Stimulated activated CD8-positive, alpha-beta memory T cell treated with anti-CD3 and anti-CD28 coated beads, Interleukin-12 subunit alpha, Interleukin-12 subunit beta, amount 100 ng/mL, for 4 hours (primary cell): ENCODE measurements at regions not wholly inside any gene's neighbourhood (a gene's known extent, or its start where the extent isn't known, plus 50 kb on each side); places are given as distances from the start of the nearest gene placed in this dataset.

Experiments
- DNase-seq: peaks from one replicate; pipeline ENCODE4 v3.0.0-alpha.2; 2020; ENCODE audit warnings: low read depth

DNA sequence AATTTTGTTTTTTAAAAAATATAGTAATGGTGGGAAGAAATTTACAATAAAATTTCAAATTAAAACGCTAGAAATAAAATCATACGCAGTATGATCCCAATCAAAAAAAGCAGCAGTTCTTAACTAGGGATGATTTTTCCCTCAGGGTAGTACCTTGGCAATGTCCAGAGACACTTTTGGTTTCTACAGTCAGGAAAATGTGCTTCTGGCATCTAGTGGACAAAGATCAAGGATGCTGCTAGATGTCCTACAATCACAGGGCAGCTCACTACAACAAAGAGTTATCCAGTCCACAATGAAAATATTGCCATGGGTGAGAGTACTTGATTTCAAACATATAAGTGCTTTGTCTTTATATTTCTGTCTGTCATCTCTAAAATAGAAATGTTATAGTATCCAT, 400.2 kb upstream of the SGCD start:
- no peak for DNase-seq

GRCh38 chr5:155929112-155929511, 397.9 kb upstream of the SGCD start:
- no peak for DNase-seq

DNA sequence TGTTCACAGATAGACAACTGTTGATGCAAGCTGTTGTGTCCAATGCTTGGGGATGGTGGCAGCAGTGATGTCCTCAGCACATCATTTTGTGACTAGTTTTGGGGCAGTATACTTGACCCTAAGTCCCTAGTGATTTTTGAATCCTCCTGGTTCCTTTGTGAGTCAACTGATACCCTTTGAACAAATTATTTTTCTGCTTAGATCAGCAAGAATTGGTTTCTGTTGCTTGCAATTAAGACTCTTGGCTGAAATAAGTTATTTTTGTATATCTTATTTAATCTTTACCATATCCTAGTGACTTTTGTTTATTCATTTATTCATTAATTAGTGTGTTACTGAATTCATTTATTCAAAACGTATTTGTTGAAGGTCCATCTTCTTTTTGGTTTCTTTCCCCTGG, 392.0 kb upstream of the SGCD start:
- no peak for DNase-seq

GRCh38 chr5:155935723-155936122, 391.2 kb upstream of the SGCD start:
- no peak for DNase-seq

DNA sequence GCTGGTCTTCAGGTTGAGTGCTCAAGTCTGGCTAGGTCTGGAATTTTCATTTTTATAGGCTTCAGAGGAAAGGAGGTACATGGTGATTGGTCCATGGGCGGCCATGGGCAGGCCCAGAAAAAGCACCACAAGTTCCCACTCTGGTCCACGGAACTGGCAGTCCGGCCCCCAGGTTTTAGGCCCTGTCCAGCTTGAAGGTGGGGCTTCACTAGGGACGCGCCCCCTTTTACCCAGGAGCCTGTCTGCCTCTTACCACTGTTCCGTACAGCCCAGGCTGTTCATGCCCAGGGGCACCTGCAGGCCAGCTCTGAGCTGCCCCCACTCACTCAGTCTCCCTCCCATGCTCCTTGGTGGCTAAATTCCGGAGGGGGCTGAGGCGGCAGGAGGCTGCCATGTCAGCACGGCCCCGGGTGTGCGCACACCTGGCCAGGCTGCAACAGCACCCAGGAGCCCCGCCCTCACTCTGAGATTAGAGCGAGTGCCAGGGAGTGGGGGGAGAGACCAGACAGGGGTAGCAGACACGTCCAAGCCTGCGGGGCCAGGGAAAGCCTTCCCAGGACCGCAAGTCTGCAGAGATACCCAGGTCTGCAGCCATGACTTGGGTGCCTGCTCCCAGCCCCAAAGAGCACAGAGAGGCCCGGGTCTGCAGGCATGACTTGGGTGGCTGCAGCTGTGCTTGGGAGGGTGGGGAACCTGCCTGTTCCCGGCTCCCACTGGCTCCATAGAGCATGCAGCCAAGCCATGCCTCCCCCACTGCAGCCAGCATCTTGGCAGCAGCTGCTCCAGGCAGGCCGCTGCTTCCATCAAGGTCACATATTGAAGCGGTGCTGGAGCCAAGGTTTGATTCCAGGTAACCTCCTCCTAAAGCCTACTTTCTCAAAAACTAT, 390.2 kb upstream of the SGCD start:
- no peak for DNase-seq

DNA sequence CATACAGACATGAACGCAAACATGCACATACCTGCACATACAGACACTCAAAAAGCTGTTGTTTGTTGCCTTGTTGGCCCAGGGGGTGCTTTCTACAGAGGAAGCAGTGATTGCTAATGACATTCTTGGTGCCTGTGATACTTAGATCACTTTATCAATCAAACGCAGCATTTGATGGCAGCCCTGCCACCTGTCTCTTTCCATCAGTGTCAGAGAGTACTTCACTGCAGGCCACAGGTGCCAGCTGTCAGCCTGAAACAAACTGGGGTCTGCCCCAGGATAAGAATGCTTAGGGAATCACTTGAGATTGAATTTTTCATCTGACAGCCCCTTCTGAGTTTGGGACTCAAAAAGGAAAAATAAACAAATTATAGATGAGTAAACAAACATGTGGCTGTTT, 388.9 kb upstream of the SGCD start:
- no peak for DNase-seq

DNA sequence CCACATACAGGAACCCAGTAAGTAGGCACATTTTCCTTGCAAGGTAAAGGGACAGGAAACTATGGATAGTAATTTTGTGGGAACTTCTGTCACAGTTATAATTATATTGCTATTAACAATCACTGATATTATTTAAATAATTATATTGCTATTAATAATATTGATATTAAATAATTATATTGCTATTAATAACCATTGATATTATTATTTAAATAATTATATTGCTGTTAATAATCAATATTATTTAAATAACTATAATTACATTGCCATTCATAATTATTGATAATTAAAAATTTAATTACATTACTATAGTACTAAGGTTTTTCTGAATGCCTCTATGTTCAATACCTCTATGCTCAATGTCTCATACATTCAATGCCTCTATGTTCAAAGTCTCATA, 385.6 kb upstream of the SGCD start:
- no peak for DNase-seq

GRCh38 chr5:155943516-155944407, 383.2 kb upstream of the SGCD start:
- no peak for DNase-seq

DNA sequence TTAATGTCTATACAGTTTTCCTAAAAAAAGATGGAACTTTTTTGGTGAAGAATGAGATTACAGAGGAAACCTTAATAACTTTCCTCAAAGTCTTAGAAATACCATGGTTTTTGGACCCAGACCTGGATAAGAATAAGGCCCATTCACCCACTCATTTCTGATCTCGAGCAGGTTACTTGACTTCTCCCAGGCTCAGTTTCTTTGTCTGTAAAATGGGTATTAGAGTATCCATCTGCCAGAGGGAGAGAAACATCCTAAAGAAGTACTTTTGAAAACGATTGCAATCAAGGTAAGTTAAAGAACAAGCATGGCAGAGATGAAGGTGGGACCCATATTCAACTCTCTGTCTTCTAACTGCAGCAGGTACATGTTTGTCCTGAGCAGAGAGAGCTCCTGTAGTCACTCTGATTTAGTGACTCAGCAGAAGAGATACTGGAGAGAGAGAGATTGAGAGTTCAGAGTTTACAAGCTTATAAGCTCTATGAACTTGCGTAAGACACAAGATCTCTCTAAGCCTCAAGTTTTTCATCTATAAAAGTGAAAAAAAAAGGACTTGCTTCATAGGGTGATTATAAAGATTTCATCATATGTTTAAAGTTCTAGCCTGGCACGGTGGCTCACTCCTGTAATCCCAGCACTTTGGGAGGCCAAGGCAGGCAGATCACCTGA, 379.4 kb upstream of the SGCD start:
- DNase-seq = no peak

DNA sequence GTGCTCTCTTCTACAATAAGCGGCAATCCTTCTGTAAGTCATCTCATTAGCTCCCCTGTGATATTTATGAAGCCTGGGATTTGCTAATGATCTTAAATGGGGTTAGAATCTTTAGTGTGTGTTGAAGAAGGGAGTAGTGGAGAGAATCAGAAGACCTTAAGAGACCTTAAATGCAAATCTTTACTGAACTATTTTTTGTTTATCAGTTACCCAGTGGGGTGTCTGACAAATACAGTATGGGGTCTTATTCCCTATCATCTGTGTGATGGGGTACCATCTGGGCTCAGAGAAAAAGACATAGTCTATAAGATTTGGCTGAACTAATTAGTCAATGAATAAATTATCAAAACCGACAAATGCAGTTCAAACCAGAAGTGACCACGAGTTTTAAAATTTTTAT, 378.4 kb upstream of the SGCD start:
- DNase-seq = no peak

DNA sequence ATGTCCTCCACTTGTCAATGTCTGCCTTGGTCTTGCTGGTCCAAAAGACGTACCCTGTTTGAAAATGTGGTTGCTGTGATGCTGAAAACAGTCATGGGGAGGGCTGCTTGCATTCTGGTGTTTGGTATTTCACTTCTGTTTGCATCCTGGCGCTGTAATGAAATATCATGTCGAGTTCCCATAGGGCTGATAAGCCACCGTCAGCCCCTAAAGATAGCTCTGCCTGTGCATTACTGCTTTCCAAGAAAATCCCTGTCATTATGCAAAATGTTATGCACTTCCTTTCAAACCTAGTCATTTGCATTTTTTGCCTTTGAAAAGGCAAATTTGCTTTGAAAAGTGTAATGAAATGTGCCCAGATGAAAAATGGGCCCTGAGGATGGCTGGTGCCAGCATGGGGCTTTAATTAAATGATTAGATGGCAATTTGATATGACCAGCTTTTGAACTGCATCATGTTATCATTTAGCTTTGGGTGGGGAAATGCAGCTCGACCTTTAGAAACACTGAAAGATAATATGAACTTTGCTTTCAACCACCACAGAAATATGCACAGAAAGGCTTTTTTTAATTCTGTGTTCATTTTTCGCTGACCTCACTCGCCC, 374.4 kb upstream of the SGCD start:
- DNase-seq = no peak

GRCh38 chr5:155953335-155953734, 373.6 kb upstream of the SGCD start:
- DNase-seq = no peak

GRCh38 chr5:155954701-155955445, 372.1 kb upstream of the SGCD start:
- DNase-seq = no peak

DNA sequence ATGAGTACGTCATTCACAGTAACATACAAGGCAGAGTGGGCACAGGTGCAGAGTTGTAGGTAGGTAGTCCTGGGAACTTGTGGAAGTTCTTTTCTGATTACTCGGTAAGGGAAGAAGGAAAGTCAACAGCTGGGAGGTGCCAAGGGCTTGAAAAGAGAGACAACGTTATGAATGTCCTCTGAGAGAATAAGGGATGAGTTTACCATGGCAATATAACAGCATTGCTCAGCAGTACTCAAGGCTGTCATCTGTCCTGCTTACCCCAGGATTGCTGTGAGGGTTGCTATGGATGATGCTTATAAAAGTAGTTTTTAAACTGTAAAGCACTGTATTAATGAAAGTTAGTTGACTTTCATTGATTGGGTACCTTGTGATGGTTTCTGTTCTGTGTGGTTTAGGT, 369.1 kb upstream of the SGCD start:
- DNase-seq = no peak

- no peak for DNase-seq
Observed at GRCh38 chr5:155959082-155959481, 367.9 kb upstream of the SGCD start.

GRCh38 chr5:155960177-155960576, 366.8 kb upstream of the SGCD start:
- DNase-seq = no peak

- DNase-seq = no peak
Observed at GRCh38 chr5:155969537-155969936, 357.4 kb upstream of the SGCD start.

- no peak for DNase-seq
Observed at GRCh38 chr5:155974369-155974768, 352.6 kb upstream of the SGCD start.

- no peak for DNase-seq
Observed at GRCh38 chr5:155978850-155979249, 348.1 kb upstream of the SGCD start.

GRCh38 chr5:155982354-155982753, 344.6 kb upstream of the SGCD start:
- DNase-seq = no peak

GRCh38 chr5:155983954-155984353, 343.0 kb upstream of the SGCD start:
- DNase-seq = no peak
